ENCODE measurements at regions not wholly inside any gene's neighbourhood (a gene's known extent, or its start where the extent isn't known, plus 50 kb on each side); places are given as distances from the start of the nearest gene placed in this dataset.

- no peak for TF ChIP-seq CTCF (IDR thresholded peaks at IDR 0.05)
- no peak for TF ChIP-seq POLR2AphosphoS5 (IDR thresholded peaks at IDR 0.05; ENCODE audit: insufficient read depth in 1 of 2, low read depth in 1 of 2)
Observed at GRCh38 chr9:99445920-99446319, 223.8 kb downstream of the SEC61B start.

All from vagina (tissue), 2 donors.